Right cardiac atrium (tissue), 5 donors: ENCODE measurements at regions not wholly inside any gene's neighbourhood (a gene's known extent, or its start where the extent isn't known, plus 50 kb on each side); places are given as distances from the start of the nearest gene placed in this dataset.
"Not testable (repeated sequence)": the region's sequence is repeated elsewhere in the genome, so short reads cannot be mapped to it uniquely, and the experiment has no call there.

Experiments
- ATAC-seq, 2 donors: fragments of 200-7000 bp; cut with Tn5 transposase; one replicate each; pipeline versions ENCODE4 v1.8.0 to v1.9.1; 2020; ENCODE audit warnings: moderate library complexity in 2 of 2, mild to moderate bottlenecking in 1 of 2
- DNase-seq, 3 donors: peaks; one replicate each; pipeline ENCODE4 v3.0.0-alpha.2; 2020
- H3K27ac ChIP-seq: one replicate; pipeline ENCODE4 v1.5.1; 2013; ENCODE audit warnings: mild to moderate bottlenecking, low read length, control low read depth, moderate library complexity
- H3K27me3 ChIP-seq: one replicate; pipeline ENCODE4 v1.6.1; 2013; ENCODE audit not compliant: control insufficient read depth, insufficient read depth
- H3K4me1 ChIP-seq: one replicate; pipeline ENCODE4 v1.6.1; 2013; ENCODE audit warnings: low read length; ENCODE audit not compliant: control insufficient read depth, insufficient read depth
- H3K4me3 ChIP-seq: one replicate; pipeline ENCODE4 v1.5.1; 2013; ENCODE audit warnings: low read length, control low read depth
- H3K9me3 ChIP-seq: one replicate; pipeline ENCODE4 v1.6.1; 2013; ENCODE audit warnings: low read length; ENCODE audit not compliant: control insufficient read depth
- WGBS: extraction: QIAGEN DNeasy Blood & Tissue Kit; methylation state at CpG from one replicate; pipeline ENCODE4 v1.1.7; 2013; 5-methylcytosine and 5-hydroxymethylcytosine counted together
- intact Hi-C, 4 donors: fragments of 100-400 bp; cut with DNase I; formaldehyde crosslinking; loops; one replicate each; pipeline versions ENCODE4 v1.11.0 to v1.14.0; 2022 to 2023
- donor health status: healthy with polysubstance abuse.
- donor health status: DM: no; HTN: yes; CAD: no.
- donor health status: DM: no; HTN: no; CAD: no.
- donor health status: DM: no; HTN: yes; CAD: no; lungs with severe emphysema.
- donor health status: DM: yes; HTN: yes; CAD: no.

- no peaks in the 10 kb centered on the region for H3K27me3 ChIP-seq
- H3K9me3 ChIP-seq, result no peaks in the 10 kb centered on the region
- ATAC-seq (no peak), DNase-seq (no peak)
- 85% methylated on average over 6 of the region's 6 CpGs for WGBS
- H3K4me1 ChIP-seq, result peaks cover 3% of the 10 kb centered on the region
- intact Hi-C loops, result no loop called here
- no peak overlapping the region for H3K4me3 ChIP-seq
- no peak overlapping the region for H3K27ac ChIP-seq
Measured at GRCh38 chr6:2582268-2582667, 168.5 kb downstream of the MYLK4 start.

GRCh38 chr6:2581611-2582010, 169.1 kb downstream of the MYLK4 start:
- 92% methylated on average over 2 of the region's 2 CpGs for WGBS
- ATAC-seq (no peak), DNase-seq (no peak)
- peaks cover 3% of the 10 kb centered on the region for H3K4me1 ChIP-seq
- H3K4me3 ChIP-seq, result no peak overlapping the region
- intact Hi-C loops, result no loop called here
- no peaks in the 10 kb centered on the region for H3K9me3 ChIP-seq
- no peaks in the 10 kb centered on the region for H3K27me3 ChIP-seq
- H3K27ac ChIP-seq, result no peak overlapping the region

DNA sequence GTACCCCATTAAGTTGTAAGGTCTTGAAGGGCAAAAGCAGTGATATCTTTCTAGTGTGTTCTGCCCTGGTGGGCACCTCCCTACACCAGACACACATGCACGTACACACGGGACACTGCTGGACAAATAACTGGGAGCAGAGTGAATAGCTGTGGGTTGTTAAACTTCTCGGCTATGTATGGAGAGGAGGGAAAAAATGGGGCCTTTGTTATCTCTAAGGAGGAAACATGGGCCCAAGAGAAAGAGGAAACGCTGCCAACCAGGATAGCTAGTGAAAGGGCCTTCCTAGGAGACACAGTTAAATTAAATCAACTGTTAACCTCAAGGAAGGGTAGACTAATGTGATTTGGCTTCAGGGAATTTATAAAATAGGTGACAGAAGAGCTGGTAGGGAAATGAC, 169.7 kb downstream of the MYLK4 start:
- no peak for DNase-seq
- WGBS, result 67% methylated on average over 4 of the region's 4 CpGs

DNA sequence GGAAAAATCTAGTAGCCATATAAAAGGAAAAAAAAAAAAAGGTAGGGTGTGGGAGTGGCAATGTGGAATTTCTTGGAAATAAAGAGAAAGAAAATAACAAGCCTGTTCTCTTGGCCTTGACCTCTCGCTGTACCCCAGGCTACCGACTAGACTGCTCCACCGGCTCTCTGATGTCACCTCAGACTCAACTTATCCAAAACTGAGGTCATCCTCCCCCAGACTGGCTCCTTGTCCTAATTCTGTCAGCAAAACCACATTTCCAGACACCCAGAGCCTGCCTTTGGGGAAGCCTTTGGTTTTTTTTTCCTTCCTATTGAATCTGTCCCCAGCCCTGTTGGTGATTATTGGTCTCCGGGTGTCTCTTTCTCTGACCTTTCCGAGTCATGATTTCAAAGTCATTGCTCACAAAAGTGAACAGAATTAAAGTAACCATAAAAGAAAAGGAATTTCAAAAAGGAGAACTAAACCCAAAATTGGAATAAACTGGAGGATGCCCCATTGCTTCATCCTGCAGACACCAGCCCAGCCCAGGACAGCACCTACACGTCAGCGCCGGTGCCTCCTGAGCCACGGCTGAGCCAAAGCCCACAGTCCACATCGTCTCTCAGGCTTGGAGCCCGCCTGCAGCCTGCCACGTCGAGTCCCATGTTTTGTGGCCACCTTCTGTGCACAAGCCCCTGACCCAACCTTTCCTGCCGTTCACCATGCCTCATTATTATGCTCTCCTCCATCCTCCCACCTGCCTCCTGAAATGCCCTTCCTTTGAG, 170.7 kb downstream of the MYLK4 start:
- Histone ChIP-seq H3K27ac (no peak overlapping the region), H3K27me3 (no peaks in the 10 kb centered on the region), H3K9me3 (no peaks in the 10 kb centered on the region), H3K4me3 (no peak overlapping the region), H3K4me1 (peaks cover 3% of the 10 kb centered on the region)
- intact Hi-C loops, result no loop called here
- DNase-seq (peak in 1 of 3 donors; percentile 28), ATAC-seq (peak; percentile 51 to 84)
- 69% methylated on average over 14 of the region's 14 CpGs for whole genome bisulfite sequencing

More for the DNA sequence above, 169.7 kb downstream of the MYLK4 start:
- H3K27ac ChIP-seq, result no peak overlapping the region
- intact Hi-C loops, result no loop called here
- H3K27me3 ChIP-seq, result no peaks in the 10 kb centered on the region
- no peak for ATAC-seq
- no peaks in the 10 kb centered on the region for H3K9me3 ChIP-seq
- H3K4me3 ChIP-seq, result no peak overlapping the region
- peaks cover 3% of the 10 kb centered on the region for H3K4me1 ChIP-seq

DNA sequence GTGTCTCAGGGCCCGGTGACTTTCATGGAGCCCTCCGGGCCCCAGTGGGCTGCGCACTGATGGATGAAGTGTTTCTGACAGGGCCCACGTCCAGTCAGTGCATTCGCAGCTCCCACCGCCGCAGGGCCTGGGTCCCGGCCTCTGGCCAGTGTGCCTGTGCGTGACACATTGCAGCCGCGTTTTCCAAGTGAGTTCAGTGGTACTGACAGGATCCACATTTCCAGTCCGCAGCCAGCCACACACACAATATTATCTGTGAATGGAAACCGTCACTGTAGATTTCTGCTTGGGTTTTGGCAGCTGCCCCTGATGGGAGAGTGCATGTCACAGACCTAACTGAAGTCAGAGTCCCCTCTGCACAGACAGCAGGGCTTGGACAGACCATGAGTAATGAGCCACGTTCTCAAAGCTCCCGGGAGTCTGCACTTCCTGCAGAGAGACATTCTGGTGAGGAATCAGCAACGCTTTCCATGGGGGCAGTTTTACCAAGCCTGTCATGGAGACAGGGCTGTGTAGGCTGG, 171.4 kb downstream of the MYLK4 start:
- ATAC-seq (peak; percentile 85 to 94), DNase-seq (peak; percentile 70 to 81 (median 78))
- no peaks in the 10 kb centered on the region for H3K9me3 ChIP-seq
- no peak overlapping the region for H3K4me3 ChIP-seq
- intact Hi-C loops, result no loop called here
- 30% methylated on average over 16 of the region's 16 CpGs for WGBS
- no peaks in the 10 kb centered on the region for H3K27me3 ChIP-seq
- peaks cover 3% of the 10 kb centered on the region for H3K4me1 ChIP-seq
- H3K27ac ChIP-seq, result peak overlapping the region; percentile 14

DNA sequence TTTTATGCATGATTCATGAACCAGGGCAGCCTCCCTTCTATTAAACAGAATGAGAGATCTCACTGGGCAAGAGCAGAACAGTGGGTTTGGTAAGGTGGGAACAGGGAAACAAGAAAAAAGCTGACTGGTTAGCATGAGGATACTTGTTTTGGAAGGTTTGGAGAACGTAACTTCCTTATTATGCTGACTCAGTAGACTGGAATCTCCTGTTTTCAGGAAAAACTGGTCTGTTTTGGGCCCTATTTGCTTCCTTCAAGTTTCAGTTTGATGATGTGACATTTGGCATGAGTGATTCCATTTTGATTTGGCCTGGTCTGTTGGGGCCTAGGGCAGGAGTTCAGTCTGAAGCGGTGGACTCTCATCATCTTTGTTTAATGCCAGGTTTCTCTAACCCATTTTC, 172.0 kb downstream of the MYLK4 start:
- ATAC-seq, result peak in 1 of 2 donors; percentile 6
- peak overlapping the region; percentile 14 for H3K27ac ChIP-seq
- DNase-seq, result no peak
- no peaks in the 10 kb centered on the region for H3K9me3 ChIP-seq
- intact Hi-C loops, result no loop called here
- 53% methylated on average over 2 of the region's 2 CpGs for WGBS
- peaks cover 3% of the 10 kb centered on the region for H3K4me1 ChIP-seq
- H3K27me3 ChIP-seq, result no peaks in the 10 kb centered on the region
- no peak overlapping the region for H3K4me3 ChIP-seq

GRCh38 chr6:2576499-2576898, 174.2 kb downstream of the MYLK4 start:
- 55% methylated on average over 3 of the region's 3 CpGs for WGBS
- intact Hi-C loops, result no loop called here
- no peak for DNase-seq

DNA sequence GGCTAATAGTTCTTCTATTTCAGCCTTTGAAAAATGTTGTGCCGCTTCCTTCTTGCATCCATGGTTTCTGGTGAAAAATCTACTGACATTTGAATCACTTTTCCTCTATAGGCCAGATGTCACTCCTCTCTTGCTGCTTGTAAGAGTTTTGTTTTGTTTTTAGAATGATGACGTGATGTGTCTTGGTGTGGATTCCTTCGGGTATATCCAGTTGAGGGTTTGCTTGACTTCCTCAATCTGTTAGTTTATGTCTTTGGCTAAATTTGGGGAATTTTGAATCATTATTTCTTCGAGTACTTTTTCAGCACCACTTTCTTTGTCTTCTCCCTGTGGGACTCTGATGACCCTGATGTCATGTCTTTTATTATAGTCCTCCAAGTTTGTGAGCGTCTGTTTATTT, 175.5 kb downstream of the MYLK4 start:
- intact Hi-C loops, result no loop called here
- 68% methylated on average over 5 of the region's 5 CpGs for WGBS

More at GRCh38 chr6:2576499-2576898, 174.2 kb downstream of the MYLK4 start:
- ATAC-seq, result no peak
- Histone ChIP-seq H3K4me3 (no peak overlapping the region), H3K9me3 (no peaks in the 10 kb centered on the region), H3K4me1 (peaks cover 3% of the 10 kb centered on the region), H3K27me3 (no peaks in the 10 kb centered on the region), H3K27ac (no peak overlapping the region)

GRCh38 chr6:2569420-2569819, 181.3 kb downstream of the MYLK4 start:
- H3K4me3 ChIP-seq, H3K9me3 ChIP-seq, DNase-seq, H3K4me1 ChIP-seq, ATAC-seq, intact Hi-C loops, H3K27ac ChIP-seq, H3K27me3 ChIP-seq: not testable (repeated sequence)
- WGBS, result 93% methylated on average over 1 of the region's 1 CpG

More for the DNA sequence above, 175.5 kb downstream of the MYLK4 start:
- H3K4me3 ChIP-seq, result no peak overlapping the region
- H3K27me3 ChIP-seq, result no peaks in the 10 kb centered on the region
- ATAC-seq, result no peak
- no peaks in the 10 kb centered on the region for H3K9me3 ChIP-seq
- peaks cover 3% of the 10 kb centered on the region for H3K4me1 ChIP-seq
- no peak for DNase-seq
- H3K27ac ChIP-seq, result no peak overlapping the region

- ATAC-seq (no peak), DNase-seq (no peak)
- no peak overlapping the region for H3K4me3 ChIP-seq
- intact Hi-C loops, result no loop called here
- no peaks in the 10 kb centered on the region for H3K27me3 ChIP-seq
- H3K9me3 ChIP-seq, result no peaks in the 10 kb centered on the region
- no peak overlapping the region for H3K27ac ChIP-seq
- WGBS, result 95% methylated on average over 1 of the region's 1 CpG
- no peaks in the 10 kb centered on the region for H3K4me1 ChIP-seq
Measured at GRCh38 chr6:2566048-2566447, 184.7 kb downstream of the MYLK4 start.

GRCh38 chr6:2565499-2565898, 185.2 kb downstream of the MYLK4 start:
- WGBS, result 57% methylated on average over 5 of the region's 5 CpGs
- Histone ChIP-seq H3K27me3 (no peaks in the 10 kb centered on the region), H3K4me3 (no peak overlapping the region), H3K27ac (no peak overlapping the region), H3K9me3 (no peaks in the 10 kb centered on the region), H3K4me1 (no peaks in the 10 kb centered on the region)
- ATAC-seq (no peak), DNase-seq (no peak)
- intact Hi-C loops, result no loop called here
